ENCODE measurements at regions not wholly inside any gene's neighbourhood (a gene's known extent, or its start where the extent isn't known, plus 50 kb on each side); places are given as distances from the start of the nearest gene placed in this dataset.
"Not testable (repeated sequence)": the region's sequence is repeated elsewhere in the genome, so short reads cannot be mapped to it uniquely, and the experiment has no call there.

- no peak for DNase-seq (ENCODE audit: low spot score)
Measured at GRCh38 chr4:58063404-58064160, 953.4 kb upstream of the IGFBP7 start.

GRCh38 chr4:58061967-58062366 lies 951.8 kb upstream of the IGFBP7 start:
- no peak for DNase-seq (ENCODE audit: low spot score)

- DNase-seq (ENCODE audit: low spot score): no peak
Measured at GRCh38 chr4:58050439-58050838, 940.3 kb upstream of the IGFBP7 start.

GRCh38 chr4:58048491-58048890 lies 938.3 kb upstream of the IGFBP7 start:
- no peak for DNase-seq (ENCODE audit: low spot score)

GRCh38 chr4:58042176-58042575 lies 932.0 kb upstream of the IGFBP7 start:
- no peak for DNase-seq (ENCODE audit: low spot score)

- no peak for DNase-seq (ENCODE audit: low spot score)
Measured at GRCh38 chr4:57993944-57994343, 883.8 kb upstream of the IGFBP7 start.

GRCh38 chr4:57989430-57989829 lies 879.2 kb upstream of the IGFBP7 start:
- no peak for DNase-seq (ENCODE audit: low spot score)

- no peak for DNase-seq (ENCODE audit: low spot score)
Measured at GRCh38 chr4:57985161-57985560, 875.0 kb upstream of the IGFBP7 start.

- no peak for DNase-seq (ENCODE audit: low spot score)
Measured at GRCh38 chr4:57981123-57981522, 870.9 kb upstream of the IGFBP7 start.

- DNase-seq (ENCODE audit: low spot score): no peak
Measured at GRCh38 chr4:57974821-57975220, 864.6 kb upstream of the IGFBP7 start.

- no peak for DNase-seq (ENCODE audit: low spot score)
Measured at GRCh38 chr4:57973819-57974218, 863.6 kb upstream of the IGFBP7 start.

- DNase-seq (ENCODE audit: low spot score): no peak
Measured at GRCh38 chr4:57971261-57971660, 861.1 kb upstream of the IGFBP7 start.

- DNase-seq (ENCODE audit: low spot score): no peak
Measured at GRCh38 chr4:57966987-57967760, 857.0 kb upstream of the IGFBP7 start.

- DNase-seq (ENCODE audit: low spot score): not testable (repeated sequence)
Measured at GRCh38 chr4:57965431-57965830, 855.2 kb upstream of the IGFBP7 start.

- DNase-seq (ENCODE audit: low spot score): no peak
Measured at GRCh38 chr4:57945298-57945697, 835.1 kb upstream of the IGFBP7 start.

- no peak for DNase-seq (ENCODE audit: low spot score)
Measured at GRCh38 chr4:57943682-57944081, 833.5 kb upstream of the IGFBP7 start.

- DNase-seq (ENCODE audit: low spot score): not testable (repeated sequence)
Measured at GRCh38 chr4:57937326-57937725, 827.1 kb upstream of the IGFBP7 start.

GRCh38 chr4:57926311-57926710 lies 816.1 kb upstream of the IGFBP7 start:
- DNase-seq (ENCODE audit: low spot score): no peak

- no peak for DNase-seq (ENCODE audit: low spot score)
Measured at GRCh38 chr4:57924951-57925350, 814.8 kb upstream of the IGFBP7 start.

- no peak for DNase-seq (ENCODE audit: low spot score)
Measured at GRCh38 chr4:57916479-57916878, 806.3 kb upstream of the IGFBP7 start.

GRCh38 chr4:57911203-57911602 lies 801.0 kb upstream of the IGFBP7 start:
- no peak for DNase-seq (ENCODE audit: low spot score)

- DNase-seq (ENCODE audit: low spot score): no peak
Measured at GRCh38 chr4:57910151-57910550, 800.0 kb upstream of the IGFBP7 start.

GRCh38 chr4:57905965-57906364 lies 795.8 kb upstream of the IGFBP7 start:
- no peak for DNase-seq (ENCODE audit: low spot score)

GRCh38 chr4:57877047-57877458 lies 766.9 kb upstream of the IGFBP7 start:
- DNase-seq (ENCODE audit: low spot score): no peak
